Psoas muscle (tissue), 7 donors: ENCODE measurements at regions not wholly inside any gene's neighbourhood (a gene's known extent, or its start where the extent isn't known, plus 50 kb on each side); places are given as distances from the start of the nearest gene placed in this dataset.

Experiments
- ATAC-seq, 4 donors: fragments of 200-7000 bp; cut with Tn5 transposase; one replicate each; pipeline ENCODE4 v1.9.1; 2020; ENCODE audit warnings: moderate library complexity in 3 of 4, mild to moderate bottlenecking in 2 of 4
- DNase-seq, 2 donors: peaks; one replicate each; pipeline ENCODE4 v3.0.0-alpha.2; 2020
- H3K27ac ChIP-seq: fragments of 200-600 bp; one replicate; pipeline ENCODE4 v1.8.0; 2022
- H3K27me3 ChIP-seq, 3 donors: fragments of 200-600 bp in 1 of 3; one replicate each; pipeline versions ENCODE4 v1.6.1 to v1.8.0; 2013 to 2022; ENCODE audit warnings: low read length in 2 of 3, mild to moderate bottlenecking in 2 of 3, moderate library complexity in 1 of 3; ENCODE audit not compliant: insufficient read depth in 3 of 3
- H3K36me3 ChIP-seq, 2 donors: fragments of 200-600 bp in 1 of 2; one replicate each; pipeline versions ENCODE4 v1.6.1 to v1.8.0; 2013 to 2022; ENCODE audit warnings: low read depth in 1 of 2, mild to moderate bottlenecking in 1 of 2, moderate library complexity in 1 of 2; ENCODE audit not compliant: insufficient read depth in 1 of 2
- H3K4me1 ChIP-seq: fragments of 200-600 bp; one replicate; pipeline ENCODE4 v1.8.0; 2022
- H3K4me3 ChIP-seq: fragments of 200-600 bp; one replicate; pipeline ENCODE4 v1.8.0; 2022; ENCODE audit warnings: mild to moderate bottlenecking
- H3K9me3 ChIP-seq: fragments of 200-600 bp; one replicate; pipeline ENCODE4 v1.8.0; 2022
- WGBS, 3 donors: extraction: QIAGEN DNeasy Blood & Tissue Kit; methylation state at CpG; one replicate each; pipeline versions ENCODE4 v1.1.6 to v1.1.7; 2013; 5-methylcytosine and 5-hydroxymethylcytosine counted together
- intact Hi-C, 2 donors: fragments of 100-400 bp; cut with DNase I; formaldehyde crosslinking; loops; one replicate each; pipeline versions ENCODE4 v1.11.0 to v1.14.2; 2022
- TF ChIP-seq, protein P1 (sequence below): fragments of 200-600 bp; IDR thresholded peaks from one replicate; pipeline ENCODE4 v1.8.0; 2022; ENCODE audit warnings: antibody characterized with exemption
- donor health status: healthy with polysubstance abuse.
- donor health status: DM: no; HTN: no; CAD: no; lungs with moderate emphysema.
- donor health status: Bipolar disorder and iron deficiency.
- donor health status: healthy.
- donor health status: DM: yes; HTN: yes; CAD: no.
- donor health status: DM: no; HTN: no; CAD: no.
- donor health status: DM: yes; HTN: yes; CAD: no.

GRCh38 chr7:153047079-153047959 is 287.8 kb downstream of the ACTR3B start:
- DNase-seq = no peak
- H3K27me3 ChIP-seq = no peaks in the 10 kb centered on the region
- H3K36me3 ChIP-seq = no peaks in the 10 kb centered on the region
- WGBS, 3 donors = 75 to 79% (median 77%) methylated on average over 21 of the region's 21 CpGs
- TF ChIP-seq, protein P1, sequence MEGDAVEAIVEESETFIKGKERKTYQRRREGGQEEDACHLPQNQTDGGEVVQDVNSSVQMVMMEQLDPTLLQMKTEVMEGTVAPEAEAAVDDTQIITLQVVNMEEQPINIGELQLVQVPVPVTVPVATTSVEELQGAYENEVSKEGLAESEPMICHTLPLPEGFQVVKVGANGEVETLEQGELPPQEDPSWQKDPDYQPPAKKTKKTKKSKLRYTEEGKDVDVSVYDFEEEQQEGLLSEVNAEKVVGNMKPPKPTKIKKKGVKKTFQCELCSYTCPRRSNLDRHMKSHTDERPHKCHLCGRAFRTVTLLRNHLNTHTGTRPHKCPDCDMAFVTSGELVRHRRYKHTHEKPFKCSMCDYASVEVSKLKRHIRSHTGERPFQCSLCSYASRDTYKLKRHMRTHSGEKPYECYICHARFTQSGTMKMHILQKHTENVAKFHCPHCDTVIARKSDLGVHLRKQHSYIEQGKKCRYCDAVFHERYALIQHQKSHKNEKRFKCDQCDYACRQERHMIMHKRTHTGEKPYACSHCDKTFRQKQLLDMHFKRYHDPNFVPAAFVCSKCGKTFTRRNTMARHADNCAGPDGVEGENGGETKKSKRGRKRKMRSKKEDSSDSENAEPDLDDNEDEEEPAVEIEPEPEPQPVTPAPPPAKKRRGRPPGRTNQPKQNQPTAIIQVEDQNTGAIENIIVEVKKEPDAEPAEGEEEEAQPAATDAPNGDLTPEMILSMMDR = no peak
- no peak overlapping the region for H3K4me3 ChIP-seq
- H3K27ac ChIP-seq = no peak overlapping the region
- no peaks in the 10 kb centered on the region for H3K4me1 ChIP-seq
- no peaks in the 10 kb centered on the region for H3K9me3 ChIP-seq
- intact Hi-C loops = no loop called here
- no peak for ATAC-seq

- intact Hi-C loops = no loop called here
- TF ChIP-seq, protein P1 = no peak
- H3K4me3 ChIP-seq = no peak overlapping the region
- no peaks in the 10 kb centered on the region for H3K36me3 ChIP-seq
- no peaks in the 10 kb centered on the region for H3K9me3 ChIP-seq
- H3K4me1 ChIP-seq = no peaks in the 10 kb centered on the region
- no peaks in the 10 kb centered on the region for H3K27me3 ChIP-seq
- 64 to 76% (median 72%) methylated on average over 5 of the region's 5 CpGs for WGBS, 3 donors
- DNase-seq (no peak), ATAC-seq (no peak)
- no peak overlapping the region for H3K27ac ChIP-seq
Observed at GRCh38 chr7:153052206-153052605, 292.7 kb downstream of the ACTR3B start.

DNA sequence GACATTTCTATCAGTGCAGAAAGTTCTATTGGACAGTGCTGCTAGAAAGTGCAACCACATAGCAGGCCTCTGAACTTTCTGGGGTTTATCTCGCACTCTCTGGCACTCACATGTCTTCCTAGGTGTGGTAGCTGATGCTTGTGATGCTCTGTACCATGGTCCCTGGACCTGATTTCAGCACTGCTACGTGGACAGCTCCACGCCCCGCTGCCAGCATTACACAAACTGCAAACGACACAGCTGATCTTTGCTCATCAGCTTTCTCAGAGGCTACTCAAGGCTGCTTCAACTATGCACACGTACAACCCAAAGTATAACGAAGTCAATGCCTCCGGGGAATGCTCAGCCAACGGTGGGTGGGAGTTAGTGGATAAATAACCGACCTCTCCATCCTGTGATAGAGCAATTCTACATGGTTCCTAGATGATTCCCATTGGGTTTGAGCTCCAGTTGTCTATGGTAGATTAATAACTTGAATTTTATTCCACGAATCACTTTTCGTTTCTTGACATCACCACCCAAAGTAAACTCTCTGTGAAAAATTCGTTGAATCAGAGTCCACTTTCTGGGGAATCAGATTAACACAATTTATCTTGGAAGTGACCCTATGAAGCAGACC is 302.5 kb downstream of the ACTR3B start:
- no peak overlapping the region for H3K27ac ChIP-seq
- H3K27me3 ChIP-seq = no peaks in the 10 kb centered on the region
- intact Hi-C loops = no loop called here
- no peak overlapping the region for H3K4me3 ChIP-seq
- DNase-seq (no peak), ATAC-seq (no peak)
- WGBS, 3 donors = 31 to 39% (median 36%) methylated on average over 13 of the region's 13 CpGs
- H3K36me3 ChIP-seq = no peaks in the 10 kb centered on the region
- no peaks in the 10 kb centered on the region for H3K4me1 ChIP-seq
- TF ChIP-seq, protein P1 = no peak
- no peaks in the 10 kb centered on the region for H3K9me3 ChIP-seq

- Histone ChIP-seq H3K27ac (no peak overlapping the region), H3K36me3 (no peaks in the 10 kb centered on the region), H3K4me3 (no peak overlapping the region), H3K27me3 (no peaks in the 10 kb centered on the region), H3K4me1 (no peaks in the 10 kb centered on the region), H3K9me3 (no peaks in the 10 kb centered on the region)
- 21 to 31% (median 29%) methylated on average over 1 of the region's 1 CpG for WGBS, 3 donors
- TF ChIP-seq, protein P1 = no peak
- no peak for DNase-seq
- no peak for ATAC-seq
- intact Hi-C loops = no loop called here
Observed at GRCh38 chr7:153065051-153065450, 305.5 kb downstream of the ACTR3B start.
